T47D (cell line): ENCODE measurements at regions not wholly inside any gene's neighbourhood (a gene's known extent, or its start where the extent isn't known, plus 50 kb on each side); places are given as distances from the start of the nearest gene placed in this dataset.
A peak's percentile ranks its signal among the peaks of the same experiment; 100 is the strongest.

ENCODE experiments used
- DNase-seq, 2 experiments: peaks; one replicate each; pipeline versions ENCODE4 v3.0.0 to v3.0.0-alpha.2; 2011 to 2012; ENCODE audit warnings: low read depth in 1 of 2, low spot score in 1 of 2
- JUND ChIP-seq: IDR thresholded peaks from 2 replicates; pipeline ENCODE4 v1.6.1; 2012; ENCODE audit warnings: low read depth
- in situ Hi-C: cut with HindIII; loops from 2 replicates; pipeline ENCODE4 v1.10.0; 2016; ENCODE audit warnings: low sequenced_read_pairs, low pct_unique_long_range_greater_than_20kb

DNA sequence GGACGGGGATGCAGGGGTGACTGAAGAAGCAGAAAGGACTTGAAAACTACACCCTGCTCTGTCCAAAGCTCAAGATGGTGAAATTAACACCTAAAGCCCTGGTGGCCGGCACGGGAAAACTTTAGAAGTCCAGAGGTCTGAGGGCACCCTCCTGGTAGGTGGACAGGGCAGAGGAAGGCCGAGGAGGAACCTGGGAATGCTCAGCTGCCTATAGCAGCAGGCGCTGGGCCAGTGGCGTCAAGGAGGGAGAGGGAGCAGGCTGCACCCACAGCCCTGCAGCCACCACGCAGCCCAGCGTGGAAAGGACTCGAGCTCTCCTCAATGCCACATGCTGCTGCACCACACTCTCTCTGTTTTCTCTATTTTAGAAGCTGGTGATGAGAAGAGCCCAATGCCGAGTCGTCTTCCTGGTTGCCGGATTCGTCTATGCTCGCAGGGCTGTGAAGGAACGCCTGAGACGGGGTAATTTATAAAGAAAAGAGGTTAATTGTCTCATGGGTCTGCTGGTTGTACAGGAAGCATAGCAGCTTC is 248.3 kb upstream of the AFDN start:
- in situ Hi-C loops, result no loop called here
- TF ChIP-seq JUND, result no peak
- DNase-seq, result no peak

DNA sequence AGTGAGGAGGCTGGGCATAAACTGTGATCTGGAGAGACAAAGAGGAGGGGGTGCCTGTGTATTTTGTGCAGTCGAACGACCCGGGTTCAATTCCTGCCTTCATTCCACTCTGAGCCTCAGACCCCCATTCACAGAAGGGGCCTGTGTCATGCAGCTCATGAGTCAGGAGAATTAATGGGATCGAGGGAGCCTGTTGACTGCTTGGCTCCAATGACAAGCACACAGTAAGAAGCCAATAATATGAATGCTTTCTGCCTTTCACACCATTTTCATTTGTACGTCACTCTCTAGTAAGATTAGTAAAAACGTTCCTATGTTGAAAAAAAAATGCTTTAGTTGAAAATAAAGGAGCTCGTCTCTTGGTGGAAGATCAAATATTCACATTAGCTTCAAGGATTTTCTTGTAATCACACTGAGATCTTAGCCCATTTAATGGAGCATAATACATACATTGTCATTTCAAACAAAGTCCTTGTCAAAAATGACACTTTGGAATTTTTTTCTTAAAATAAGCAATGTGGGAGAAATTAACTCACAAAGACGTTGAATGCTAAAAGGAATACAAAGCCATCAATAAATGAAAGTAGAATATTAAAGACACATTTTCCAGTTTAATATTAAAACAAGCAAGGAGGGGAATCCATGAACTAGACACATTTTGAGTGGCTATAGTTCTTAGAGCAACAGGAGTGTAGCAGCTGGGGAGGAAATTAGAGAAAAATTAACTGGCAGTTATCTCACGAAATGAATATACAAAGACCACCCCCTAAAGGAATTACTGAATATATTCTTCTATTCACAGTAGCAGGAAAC is 246.7 kb upstream of the AFDN start:
- no peak for DNase-seq
- in situ Hi-C loops, result no loop called here
- TF ChIP-seq JUND, result no peak

DNA sequence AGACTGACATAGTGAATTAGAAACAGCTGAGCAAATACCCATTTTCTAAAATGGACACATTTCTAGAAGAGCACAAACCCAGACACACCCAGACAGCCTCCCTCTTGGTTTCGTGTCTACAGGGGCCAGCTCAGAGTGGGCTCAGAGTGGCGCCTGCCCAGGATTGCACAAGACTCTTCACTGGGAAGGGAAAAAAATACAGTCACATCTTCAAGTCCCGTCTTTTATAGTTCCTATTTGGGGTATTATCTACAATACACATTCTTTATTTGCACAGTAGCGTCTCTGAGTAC is 246.1 kb upstream of the AFDN start:
- DNase-seq, result no peak
- in situ Hi-C loops, result no loop called here
- TF ChIP-seq JUND, result no peak

DNA sequence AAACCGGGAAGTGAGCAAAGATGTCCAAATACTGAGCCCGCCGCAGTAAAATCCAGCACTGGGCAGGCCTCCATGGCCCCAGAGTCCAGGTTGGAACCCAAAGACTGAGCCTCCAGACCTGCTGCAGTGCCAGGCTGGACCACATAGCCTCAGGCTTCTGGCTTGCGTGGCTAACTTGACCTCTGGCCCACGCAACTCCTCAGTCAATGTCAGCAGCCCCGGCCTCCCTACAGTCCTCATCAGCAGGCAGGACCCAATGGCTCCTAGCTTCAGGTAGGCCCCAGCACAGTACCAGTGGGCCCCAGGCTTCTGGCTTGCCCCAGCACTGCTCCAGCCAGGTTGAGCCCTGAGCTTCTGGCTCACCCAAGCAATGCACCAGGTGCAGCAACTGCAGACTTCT is 245.1 kb upstream of the AFDN start:
- in situ Hi-C loops, result no loop called here
- TF ChIP-seq JUND, result no peak
- no peak for DNase-seq

DNA sequence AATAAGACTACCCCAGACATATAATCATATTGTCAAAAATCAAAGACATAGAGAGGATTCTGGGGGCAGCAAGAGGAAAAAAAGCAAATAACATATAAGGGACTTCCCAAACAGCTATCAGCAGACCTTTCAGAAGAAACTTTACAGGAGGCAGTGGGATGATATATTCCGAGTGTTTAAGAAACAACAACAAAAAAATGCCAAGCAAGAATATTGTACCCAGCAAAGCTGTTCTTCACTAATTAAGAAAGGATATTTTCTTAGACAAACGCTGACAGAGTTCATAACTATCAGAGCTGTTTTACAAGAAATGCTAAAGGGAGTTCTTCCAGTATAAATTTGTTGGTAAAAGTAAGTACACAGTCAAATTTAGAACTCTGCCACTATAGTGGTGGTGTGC is 243.3 kb upstream of the AFDN start:
- no peak for DNase-seq
- in situ Hi-C loops, result no loop called here
- TF ChIP-seq JUND, result no peak

DNA sequence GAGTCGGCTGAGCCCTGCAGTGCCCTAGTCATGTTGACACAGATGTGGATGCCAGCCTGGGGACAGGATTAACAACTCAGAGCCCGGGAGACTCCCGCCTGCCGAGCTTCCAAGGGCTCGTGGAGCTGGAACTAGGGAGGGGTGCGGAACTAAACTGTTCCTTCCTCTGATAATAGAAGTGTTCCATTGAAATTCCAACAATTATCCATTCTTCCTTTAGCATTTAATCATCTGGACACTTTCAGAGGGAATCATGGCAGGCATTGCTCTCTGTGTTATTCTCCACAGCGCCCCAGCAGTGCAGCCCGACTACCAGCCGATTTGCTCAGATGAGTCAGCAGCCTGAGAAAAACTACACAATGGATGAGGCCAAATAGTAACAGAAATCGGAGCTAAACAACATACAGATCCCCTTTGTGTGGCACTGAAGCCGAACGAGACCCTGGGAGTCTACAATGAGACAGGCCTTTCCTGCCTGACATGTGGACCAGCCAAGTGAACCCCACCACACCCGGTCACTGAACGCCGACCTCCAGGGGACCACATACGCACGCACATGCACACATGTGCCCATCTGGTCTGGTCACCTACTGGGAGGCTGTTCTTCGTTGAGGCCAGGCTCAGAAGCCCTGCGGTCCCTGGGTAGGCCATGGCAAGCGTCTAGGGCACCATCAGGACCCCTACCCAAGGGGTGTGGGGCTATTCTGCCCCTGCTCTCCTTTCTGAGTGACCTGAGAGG is 238.4 kb upstream of the AFDN start:
- in situ Hi-C loops, result no loop called here
- DNase-seq, result peak in 1 of 2 experiments; percentile 29
- no peak for TF ChIP-seq JUND

DNA sequence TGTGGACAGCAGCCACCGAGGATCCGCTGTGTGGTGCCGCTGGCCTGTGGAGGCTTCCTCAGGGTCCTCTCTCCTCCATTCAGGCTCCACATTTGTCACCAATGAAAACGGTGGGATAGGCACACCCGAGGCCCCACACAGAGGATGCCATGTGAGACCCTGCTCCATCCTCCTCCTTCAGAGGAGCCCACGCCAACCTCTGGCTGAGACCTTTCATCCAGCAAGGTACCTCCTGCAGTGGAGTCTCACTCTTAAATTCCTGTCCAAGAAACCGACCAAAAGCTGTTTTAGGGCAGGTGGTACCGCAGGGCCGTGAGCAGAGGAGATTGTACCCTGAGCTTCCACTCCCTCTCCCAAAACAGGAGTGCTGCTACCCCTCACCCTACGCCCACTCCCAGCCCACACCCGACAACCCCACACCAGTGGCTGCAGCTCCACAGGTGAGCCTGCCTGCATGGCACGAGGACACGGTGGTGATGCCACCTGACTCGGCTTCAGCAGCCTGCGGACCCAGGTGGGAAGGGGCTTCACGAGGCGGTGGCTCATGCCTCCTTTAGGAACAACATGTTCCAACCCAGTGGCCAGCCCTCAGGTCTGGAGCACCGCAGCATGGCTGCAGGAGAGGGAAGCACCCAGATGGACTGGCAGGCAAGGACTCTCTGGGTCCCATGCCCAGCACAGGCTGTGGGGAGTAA is 237.6 kb upstream of the AFDN start:
- no peak for TF ChIP-seq JUND
- DNase-seq, result no peak
- in situ Hi-C loops, result no loop called here

DNA sequence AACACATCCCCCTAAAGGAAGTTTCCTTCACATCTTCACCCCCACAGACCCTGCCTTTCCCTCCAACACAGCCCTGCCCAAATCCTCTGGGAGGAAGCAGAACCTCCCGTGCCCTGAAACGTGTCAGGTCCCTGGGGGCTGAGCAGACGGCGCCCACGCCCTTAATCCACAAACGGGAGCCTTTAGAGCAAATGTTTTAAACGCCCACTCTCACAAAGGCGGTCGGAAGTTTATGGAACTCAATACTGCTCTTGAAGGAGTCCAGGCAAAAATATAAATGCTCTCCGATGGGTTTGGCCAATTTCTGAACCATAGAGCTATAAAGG is 237.1 kb upstream of the AFDN start:
- in situ Hi-C loops, result no loop called here
- DNase-seq, result no peak
- TF ChIP-seq JUND, result no peak

DNA sequence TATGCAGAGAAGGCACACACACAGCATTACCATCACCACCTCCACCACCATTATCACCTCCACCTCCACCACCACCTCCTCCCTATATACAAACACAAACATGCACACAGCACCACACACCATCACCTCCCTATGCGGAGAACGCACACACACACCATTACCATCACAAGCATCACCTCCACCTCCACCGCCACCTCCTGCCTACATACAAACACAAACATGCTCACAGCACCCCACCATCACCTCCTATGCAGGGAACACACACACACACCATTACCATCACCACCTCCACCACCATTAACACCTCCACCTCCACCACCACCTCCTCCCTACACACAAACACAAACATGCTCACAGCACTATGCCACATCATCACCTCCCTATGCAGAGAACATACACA is 236.5 kb upstream of the AFDN start:
- in situ Hi-C loops, result no loop called here
- no peak for DNase-seq
- TF ChIP-seq JUND, result no peak
